HEK293 (cell line): ENCODE measurements at regions not wholly inside any gene's neighbourhood (a gene's known extent, or its start where the extent isn't known, plus 50 kb on each side); places are given as distances from the start of the nearest gene placed in this dataset.

Experiments
- CTCF ChIA-PET: fragments of 350-600 bp; formaldehyde crosslinking; extraction: SDS; loops from one replicate; lab custom pipeline; 2021; ENCODE audit warnings: antibody characterized with exemption; lab: Yijun Ruan, JAX
- POLR2A ChIA-PET: fragments of 300-600 bp; formaldehyde crosslinking; extraction: SDS; loops from one replicate; lab custom pipeline; 2020; ENCODE audit warnings: antibody characterized with exemption, inconsistent platforms; lab: Yijun Ruan, JAX
- H3K27ac ChIP-seq: fragments of 200-500 bp; sonication (Bioruptor generic); 2 replicates; pipeline ENCODE4 v1.5.1; 2014; ENCODE audit warnings: low read depth, low read length, control low read depth, inconsistent platforms; ENCODE audit errors: extremely low read depth
- H3K36me3 ChIP-seq, 2 experiments: fragments of 200-500 bp in 1 of 2; sonication (Bioruptor generic) in 1 of 2; 1 replicate in 1 of 2; 2 replicates in 1 of 2; pipeline ENCODE4 v1.5.1; 2014 to 2017; ENCODE audit warnings: inconsistent platforms in 2 of 2, low read length in 2 of 2; ENCODE audit not compliant: control insufficient read depth in 2 of 2, insufficient read depth in 1 of 2
- H3K4me1 ChIP-seq: fragments of 200-500 bp; sonication (Bioruptor generic); 2 replicates; pipeline ENCODE4 v1.5.1; 2014; ENCODE audit warnings: mild to moderate bottlenecking, low read length, inconsistent platforms; ENCODE audit not compliant: control insufficient read depth, insufficient read depth
- H3K4me3 ChIP-seq: 2 replicates; pipeline ENCODE4 v1.5.1; 2011; ENCODE audit warnings: low read depth, mild to moderate bottlenecking, control low read depth, low read length, moderate library complexity
- H3K9me3 ChIP-seq: fragments of 200-500 bp; sonication (Bioruptor generic); 2 replicates; pipeline ENCODE4 v1.5.1; 2014; ENCODE audit warnings: low read depth, low read length, inconsistent platforms; ENCODE audit not compliant: control insufficient read depth, insufficient read depth
- BCL11A ChIP-seq: fragments of 450-650 bp; formaldehyde crosslinking; IDR thresholded peaks from 2 replicates; pipeline ENCODE4 v1.5.1; 2016; ENCODE audit warnings: low read depth, missing biosample characterization, missing genetic modification characterization
- IKZF3 ChIP-seq: fragments of 450-650 bp; IDR thresholded peaks from 2 replicates; pipeline ENCODE4 v1.5.0; 2018; ENCODE audit warnings: missing biosample characterization, mild to moderate bottlenecking, missing genetic modification characterization, moderate library complexity
- KLF16 ChIP-seq: fragments of 450-650 bp; formaldehyde crosslinking; IDR thresholded peaks from 2 replicates; pipeline ENCODE4 v1.5.1; 2017; ENCODE audit warnings: missing biosample characterization, missing genetic modification characterization
- PRDM1 ChIP-seq: fragments of 450-650 bp; formaldehyde crosslinking; IDR thresholded peaks from 2 replicates; pipeline ENCODE4; 2016; ENCODE audit warnings: missing biosample characterization, missing genetic modification characterization
- ZNF121 ChIP-seq: fragments of 450-650 bp; formaldehyde crosslinking; IDR thresholded peaks from 2 replicates; pipeline ENCODE4 v1.5.1; 2016; ENCODE audit warnings: missing biosample characterization, missing genetic modification characterization
- ZNF157 ChIP-seq: fragments of 450-650 bp; formaldehyde crosslinking; IDR thresholded peaks from 2 replicates; pipeline ENCODE4 v1.5.1; 2016; ENCODE audit warnings: missing biosample characterization, missing genetic modification characterization
- ZNF175 ChIP-seq: fragments of 450-650 bp; formaldehyde crosslinking; IDR thresholded peaks from 2 replicates; pipeline ENCODE4 v1.5.1; 2016; ENCODE audit warnings: missing biosample characterization, missing genetic modification characterization
- ZNF2 ChIP-seq: fragments of 450-650 bp; formaldehyde crosslinking; IDR thresholded peaks from 2 replicates; pipeline ENCODE4 v1.5.1; 2016; ENCODE audit warnings: missing biosample characterization, missing genetic modification characterization
- ZNF23 ChIP-seq: fragments of 450-650 bp; formaldehyde crosslinking; IDR thresholded peaks from 2 replicates; pipeline ENCODE4 v1.5.1; 2016; ENCODE audit warnings: missing biosample characterization, missing genetic modification characterization, borderline replicate concordance
- ZNF274 ChIP-seq, 2 experiments: fragments of 200-500 bp in 1 of 2; fragments of 450-650 bp in 1 of 2; sonication (Bioruptor generic) in 1 of 2; formaldehyde crosslinking in 1 of 2; IDR thresholded peaks; 2 replicates each; pipeline versions ENCODE4 v1.5.1 to v1.6.1; 2014 to 2016; ENCODE audit warnings: borderline replicate concordance in 1 of 2, inconsistent platforms in 1 of 2, low read length in 1 of 2, missing biosample characterization in 1 of 2, missing genetic modification characterization in 1 of 2
- ZNF366 ChIP-seq: fragments of 450-650 bp; formaldehyde crosslinking; conservative IDR thresholded peaks from 2 replicates; pipeline ENCODE4 v1.5.1; 2016; ENCODE audit warnings: missing biosample characterization, missing genetic modification characterization
- ZNF404 ChIP-seq: fragments of 450-650 bp; formaldehyde crosslinking; IDR thresholded peaks from 2 replicates; pipeline ENCODE4 v1.5.1; 2017; ENCODE audit warnings: missing biosample characterization, missing genetic modification characterization
- ZNF521 ChIP-seq: fragments of 450-650 bp; formaldehyde crosslinking; IDR thresholded peaks from 2 replicates; pipeline ENCODE4 v1.5.1; 2017; ENCODE audit warnings: missing biosample characterization, mild to moderate bottlenecking, missing genetic modification characterization
- ZNF571 ChIP-seq: fragments of 450-650 bp; formaldehyde crosslinking; IDR thresholded peaks from 2 replicates; pipeline ENCODE4 v1.5.0; 2017; ENCODE audit warnings: missing biosample characterization, missing genetic modification characterization
- ZNF585B ChIP-seq: fragments of 450-650 bp; formaldehyde crosslinking; IDR thresholded peaks from 2 replicates; pipeline ENCODE4 v1.5.1; 2016; ENCODE audit warnings: missing biosample characterization, missing genetic modification characterization
- ZNF626 ChIP-seq: fragments of 450-650 bp; sonication (Bioruptor Pico); formaldehyde crosslinking; IDR thresholded peaks from 2 replicates; pipeline ENCODE4 v1.5.1; 2018; ENCODE audit warnings: missing biosample characterization, missing genetic modification characterization, inconsistent platforms
- ZNF76 ChIP-seq: fragments of 450-650 bp; formaldehyde crosslinking; IDR thresholded peaks from 2 replicates; pipeline ENCODE4; 2016; ENCODE audit warnings: low read depth, missing biosample characterization, missing genetic modification characterization, borderline replicate concordance
- ZXDB ChIP-seq: fragments of 450-650 bp; formaldehyde crosslinking; IDR thresholded peaks from 2 replicates; pipeline ENCODE4 v1.5.1; 2016; ENCODE audit warnings: missing biosample characterization, missing genetic modification characterization
- TF ChIP-seq, protein P1 (sequence below): fragments of 450-650 bp; formaldehyde crosslinking; IDR thresholded peaks from 2 replicates; pipeline ENCODE4 v1.5.1; 2016; ENCODE audit warnings: missing biosample characterization, missing genetic modification characterization
- TF ChIP-seq, protein P2 (sequence below): fragments of 450-650 bp; formaldehyde crosslinking; IDR thresholded peaks from 2 replicates; pipeline ENCODE4 v1.5.1; 2016; ENCODE audit warnings: missing biosample characterization, missing genetic modification characterization
- TF ChIP-seq, protein P3 (sequence below): fragments of 450-650 bp; formaldehyde crosslinking; IDR thresholded peaks from 2 replicates; pipeline ENCODE4 v1.5.1; 2016; ENCODE audit warnings: missing biosample characterization, missing genetic modification characterization
- TF ChIP-seq, protein P4 (sequence below): fragments of 450-650 bp; formaldehyde crosslinking; IDR thresholded peaks from 2 replicates; pipeline ENCODE4 v1.5.1; 2016; ENCODE audit warnings: missing biosample characterization, missing genetic modification characterization
- TF ChIP-seq, protein P5 (sequence below): fragments of 450-650 bp; formaldehyde crosslinking; IDR thresholded peaks from 2 replicates; pipeline ENCODE4 v1.5.1; 2017; ENCODE audit warnings: missing biosample characterization, missing genetic modification characterization
- TF ChIP-seq, protein P6 (sequence below): fragments of 450-650 bp; formaldehyde crosslinking; IDR thresholded peaks from 2 replicates; pipeline ENCODE4 v1.5.1; 2016; ENCODE audit warnings: missing biosample characterization, missing genetic modification characterization

DNA sequence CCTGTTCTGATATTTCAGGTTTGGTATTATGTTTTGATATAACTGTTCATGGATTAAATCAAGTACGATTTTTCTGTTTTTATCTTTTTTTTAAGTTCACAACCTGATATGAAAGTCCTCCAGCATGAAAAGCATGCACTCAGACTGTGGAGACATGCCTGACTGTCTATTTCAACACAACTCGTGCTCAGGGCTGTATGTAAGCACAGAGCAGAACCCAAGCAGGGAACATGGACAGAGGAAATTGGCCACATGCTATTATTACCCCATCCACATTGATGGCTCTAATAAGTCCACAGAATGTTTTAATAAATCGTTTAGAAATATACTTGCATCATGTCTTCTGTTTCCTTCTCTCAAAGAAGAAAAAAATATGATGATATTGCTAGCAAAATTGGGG is 730.4 kb downstream of the C6orf118 start:
- Histone ChIP-seq H3K9me3 (no peaks in the 10 kb centered on the region), H3K4me1 (no peaks in the 10 kb centered on the region), H3K36me3 (no peaks in the 10 kb centered on the region), H3K4me3 (no peak overlapping the region), H3K27ac (no peak overlapping the region)
- ChIA-PET CTCF (no interaction called here), POLR2A (no interaction called here)
- TF ChIP-seq ZNF404 (tag by site-specific recombination) (no peak), ZNF76 (tag by site-specific recombination) (no peak), BCL11A (tag by site-specific recombination) (no peak), ZNF175 (tag by site-specific recombination) (no peak), ZNF121 (tag by site-specific recombination) (no peak), ZNF366 (tag by site-specific recombination) (no peak), ZXDB (tag by site-specific recombination) (no peak), ZNF571 (no peak), PRDM1 (tag by site-specific recombination) (no peak), ZNF274 (IDR thresholded peaks at IDR 0.05; ENCODE audit: low read length) (no peak), ZNF274 (tag by site-specific recombination; IDR thresholded peaks at IDR 0.05; ENCODE audit: borderline replicate concordance) (no peak)
- TF ChIP-seq, protein P1, sequence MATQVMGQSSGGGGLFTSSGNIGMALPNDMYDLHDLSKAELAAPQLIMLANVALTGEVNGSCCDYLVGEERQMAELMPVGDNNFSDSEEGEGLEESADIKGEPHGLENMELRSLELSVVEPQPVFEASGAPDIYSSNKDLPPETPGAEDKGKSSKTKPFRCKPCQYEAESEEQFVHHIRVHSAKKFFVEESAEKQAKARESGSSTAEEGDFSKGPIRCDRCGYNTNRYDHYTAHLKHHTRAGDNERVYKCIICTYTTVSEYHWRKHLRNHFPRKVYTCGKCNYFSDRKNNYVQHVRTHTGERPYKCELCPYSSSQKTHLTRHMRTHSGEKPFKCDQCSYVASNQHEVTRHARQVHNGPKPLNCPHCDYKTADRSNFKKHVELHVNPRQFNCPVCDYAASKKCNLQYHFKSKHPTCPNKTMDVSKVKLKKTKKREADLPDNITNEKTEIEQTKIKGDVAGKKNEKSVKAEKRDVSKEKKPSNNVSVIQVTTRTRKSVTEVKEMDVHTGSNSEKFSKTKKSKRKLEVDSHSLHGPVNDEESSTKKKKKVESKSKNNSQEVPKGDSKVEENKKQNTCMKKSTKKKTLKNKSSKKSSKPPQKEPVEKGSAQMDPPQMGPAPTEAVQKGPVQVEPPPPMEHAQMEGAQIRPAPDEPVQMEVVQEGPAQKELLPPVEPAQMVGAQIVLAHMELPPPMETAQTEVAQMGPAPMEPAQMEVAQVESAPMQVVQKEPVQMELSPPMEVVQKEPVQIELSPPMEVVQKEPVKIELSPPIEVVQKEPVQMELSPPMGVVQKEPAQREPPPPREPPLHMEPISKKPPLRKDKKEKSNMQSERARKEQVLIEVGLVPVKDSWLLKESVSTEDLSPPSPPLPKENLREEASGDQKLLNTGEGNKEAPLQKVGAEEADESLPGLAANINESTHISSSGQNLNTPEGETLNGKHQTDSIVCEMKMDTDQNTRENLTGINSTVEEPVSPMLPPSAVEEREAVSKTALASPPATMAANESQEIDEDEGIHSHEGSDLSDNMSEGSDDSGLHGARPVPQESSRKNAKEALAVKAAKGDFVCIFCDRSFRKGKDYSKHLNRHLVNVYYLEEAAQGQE (tag by site-specific recombination), result no peak
- TF ChIP-seq, protein P2, sequence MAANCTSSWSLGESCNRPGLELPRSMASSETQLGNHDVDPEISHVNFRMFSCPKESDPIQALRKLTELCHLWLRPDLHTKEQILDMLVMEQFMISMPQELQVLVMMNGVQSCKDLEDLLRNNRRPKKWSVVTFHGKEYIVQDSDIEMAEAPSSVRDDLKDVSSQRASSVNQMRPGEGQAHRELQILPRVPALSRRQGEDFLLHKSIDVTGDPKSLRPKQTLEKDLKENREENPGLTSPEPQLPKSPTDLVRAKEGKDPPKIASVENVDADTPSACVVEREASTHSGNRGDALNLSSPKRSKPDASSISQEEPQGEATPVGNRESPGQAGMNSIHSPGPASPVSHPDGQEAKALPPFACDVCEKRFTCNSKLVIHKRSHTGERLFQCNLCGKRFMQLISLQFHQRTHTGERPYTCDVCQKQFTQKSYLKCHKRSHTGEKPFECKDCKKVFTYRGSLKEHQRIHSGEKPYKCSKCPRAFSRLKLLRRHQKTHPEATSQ (tag by site-specific recombination), result no peak

DNA sequence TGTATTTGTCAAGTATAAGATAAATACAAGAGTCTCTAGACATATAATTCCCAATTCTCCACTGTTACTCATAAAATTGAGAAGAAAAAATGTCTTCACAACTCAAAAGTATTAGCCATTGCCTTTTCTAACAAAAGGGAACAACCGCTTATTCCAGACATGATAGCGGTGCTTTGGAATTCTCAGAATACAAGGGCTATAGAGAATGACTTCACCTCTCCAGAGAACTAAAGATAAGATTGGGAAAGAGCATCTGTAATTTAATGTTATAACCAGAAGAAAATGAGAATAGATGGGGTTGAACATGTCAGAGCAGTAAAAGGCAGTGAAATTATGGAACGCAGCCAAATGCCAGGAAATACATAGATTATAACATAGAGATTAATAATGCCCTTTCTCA is 730.8 kb downstream of the C6orf118 start:
- Histone ChIP-seq H3K27ac (no peak overlapping the region), H3K4me1 (no peaks in the 10 kb centered on the region), H3K36me3 (no peaks in the 10 kb centered on the region), H3K4me3 (no peak overlapping the region), H3K9me3 (no peaks in the 10 kb centered on the region)
- CTCF ChIA-PET, result no interaction called here
- POLR2A ChIA-PET, result no interaction called here
- TF ChIP-seq ZNF157 (tag by site-specific recombination), result no peak
- no peak for TF ChIP-seq ZNF23 (tag by site-specific recombination)
- TF ChIP-seq, protein P3, sequence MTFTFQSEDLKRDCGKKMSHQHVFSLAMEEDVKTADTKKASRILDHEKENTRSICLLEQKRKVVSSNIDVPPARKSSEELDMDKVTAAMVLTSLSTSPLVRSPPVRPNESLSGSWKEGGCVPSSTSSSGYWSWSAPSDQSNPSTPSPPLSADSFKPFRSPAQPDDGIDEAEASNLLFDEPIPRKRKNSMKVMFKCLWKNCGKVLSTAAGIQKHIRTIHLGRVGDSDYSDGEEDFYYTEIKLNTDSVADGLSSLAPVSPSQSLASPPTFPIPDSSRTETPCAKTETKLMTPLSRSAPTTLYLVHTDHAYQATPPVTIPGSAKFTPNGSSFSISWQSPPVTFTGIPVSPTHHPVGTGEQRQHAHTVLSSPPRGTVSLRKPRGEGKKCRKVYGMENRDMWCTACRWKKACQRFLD (tag by site-specific recombination), result no peak
- no peak for TF ChIP-seq KLF16 (tag by site-specific recombination)
- no peak for TF ChIP-seq ZNF585B (tag by site-specific recombination)
- TF ChIP-seq ZNF2 (tag by site-specific recombination), result no peak
- TF ChIP-seq, protein P4, sequence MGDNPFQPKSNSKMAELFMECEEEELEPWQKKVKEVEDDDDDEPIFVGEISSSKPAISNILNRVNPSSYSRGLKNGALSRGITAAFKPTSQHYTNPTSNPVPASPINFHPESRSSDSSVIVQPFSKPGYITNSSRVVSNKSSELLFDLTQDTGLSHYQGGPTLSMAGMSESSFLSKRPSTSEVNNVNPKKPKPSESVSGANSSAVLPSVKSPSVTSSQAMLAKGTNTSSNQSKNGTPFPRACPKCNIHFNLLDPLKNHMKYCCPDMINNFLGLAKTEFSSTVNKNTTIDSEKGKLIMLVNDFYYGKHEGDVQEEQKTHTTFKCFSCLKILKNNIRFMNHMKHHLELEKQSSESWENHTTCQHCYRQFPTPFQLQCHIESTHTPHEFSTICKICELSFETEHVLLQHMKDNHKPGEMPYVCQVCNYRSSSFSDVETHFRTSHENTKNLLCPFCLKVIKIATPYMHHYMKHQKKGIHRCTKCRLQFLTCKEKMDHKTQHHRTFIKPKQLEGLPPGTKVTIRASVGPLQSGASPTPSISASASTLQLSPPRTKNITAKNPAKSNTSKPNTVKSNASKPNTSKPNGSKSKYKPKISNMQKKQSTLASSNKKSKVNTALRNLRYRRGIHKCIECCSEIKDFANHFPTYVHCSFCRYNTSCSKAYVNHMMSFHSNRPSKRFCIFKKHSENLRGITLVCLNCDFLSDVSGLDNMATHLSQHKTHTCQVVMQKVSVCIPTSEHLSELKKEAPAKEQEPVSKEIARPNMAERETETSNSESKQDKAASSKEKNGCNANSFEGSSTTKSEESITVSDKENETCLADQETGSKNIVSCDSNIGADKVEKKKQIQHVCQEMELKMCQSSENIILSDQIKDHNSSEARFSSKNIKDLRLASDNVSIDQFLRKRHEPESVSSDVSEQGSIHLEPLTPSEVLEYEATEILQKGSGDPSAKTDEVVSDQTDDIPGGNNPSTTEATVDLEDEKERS (tag by site-specific recombination), result no peak
- TF ChIP-seq, protein P5, sequence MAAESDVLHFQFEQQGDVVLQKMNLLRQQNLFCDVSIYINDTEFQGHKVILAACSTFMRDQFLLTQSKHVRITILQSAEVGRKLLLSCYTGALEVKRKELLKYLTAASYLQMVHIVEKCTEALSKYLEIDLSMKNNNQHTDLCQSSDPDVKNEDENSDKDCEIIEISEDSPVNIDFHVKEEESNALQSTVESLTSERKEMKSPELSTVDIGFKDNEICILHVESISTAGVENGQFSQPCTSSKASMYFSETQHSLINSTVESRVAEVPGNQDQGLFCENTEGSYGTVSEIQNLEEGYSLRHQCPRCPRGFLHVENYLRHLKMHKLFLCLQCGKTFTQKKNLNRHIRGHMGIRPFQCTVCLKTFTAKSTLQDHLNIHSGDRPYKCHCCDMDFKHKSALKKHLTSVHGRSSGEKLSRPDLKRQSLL (tag by site-specific recombination), result no peak
- TF ChIP-seq IKZF3 (tag by site-specific recombination), result no peak
- TF ChIP-seq ZNF626, result no peak
- TF ChIP-seq, protein P6, sequence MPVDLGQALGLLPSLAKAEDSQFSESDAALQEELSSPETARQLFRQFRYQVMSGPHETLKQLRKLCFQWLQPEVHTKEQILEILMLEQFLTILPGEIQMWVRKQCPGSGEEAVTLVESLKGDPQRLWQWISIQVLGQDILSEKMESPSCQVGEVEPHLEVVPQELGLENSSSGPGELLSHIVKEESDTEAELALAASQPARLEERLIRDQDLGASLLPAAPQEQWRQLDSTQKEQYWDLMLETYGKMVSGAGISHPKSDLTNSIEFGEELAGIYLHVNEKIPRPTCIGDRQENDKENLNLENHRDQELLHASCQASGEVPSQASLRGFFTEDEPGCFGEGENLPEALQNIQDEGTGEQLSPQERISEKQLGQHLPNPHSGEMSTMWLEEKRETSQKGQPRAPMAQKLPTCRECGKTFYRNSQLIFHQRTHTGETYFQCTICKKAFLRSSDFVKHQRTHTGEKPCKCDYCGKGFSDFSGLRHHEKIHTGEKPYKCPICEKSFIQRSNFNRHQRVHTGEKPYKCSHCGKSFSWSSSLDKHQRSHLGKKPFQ, result no peak
- no peak for TF ChIP-seq ZNF521
- TF ChIP-seq ZNF175 (tag by site-specific recombination), result no peak
